ENCODE measurements at regions not wholly inside any gene's neighbourhood (a gene's known extent, or its start where the extent isn't known, plus 50 kb on each side); places are given as distances from the start of the nearest gene placed in this dataset.

DNA sequence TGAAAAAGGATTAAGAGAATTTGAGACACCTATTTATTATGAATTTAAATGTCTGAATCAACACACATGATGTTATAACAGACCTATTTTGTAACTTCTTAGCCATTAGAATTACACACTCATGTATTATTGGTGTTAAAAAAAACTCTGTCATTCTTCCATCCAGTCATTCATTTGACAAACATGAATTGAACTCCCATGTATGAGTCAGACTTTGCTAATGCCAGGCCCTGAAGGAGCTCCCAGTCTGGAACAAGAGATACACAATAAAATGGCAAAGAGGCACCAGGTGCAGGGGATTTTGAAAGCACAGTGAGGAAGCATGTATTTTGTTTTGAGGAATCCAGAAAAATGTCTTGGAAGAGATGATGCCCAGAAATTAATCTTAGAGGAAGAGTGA, 87.7 kb upstream of the EFHC2 start:
- TF ChIP-seq, protein P1, sequence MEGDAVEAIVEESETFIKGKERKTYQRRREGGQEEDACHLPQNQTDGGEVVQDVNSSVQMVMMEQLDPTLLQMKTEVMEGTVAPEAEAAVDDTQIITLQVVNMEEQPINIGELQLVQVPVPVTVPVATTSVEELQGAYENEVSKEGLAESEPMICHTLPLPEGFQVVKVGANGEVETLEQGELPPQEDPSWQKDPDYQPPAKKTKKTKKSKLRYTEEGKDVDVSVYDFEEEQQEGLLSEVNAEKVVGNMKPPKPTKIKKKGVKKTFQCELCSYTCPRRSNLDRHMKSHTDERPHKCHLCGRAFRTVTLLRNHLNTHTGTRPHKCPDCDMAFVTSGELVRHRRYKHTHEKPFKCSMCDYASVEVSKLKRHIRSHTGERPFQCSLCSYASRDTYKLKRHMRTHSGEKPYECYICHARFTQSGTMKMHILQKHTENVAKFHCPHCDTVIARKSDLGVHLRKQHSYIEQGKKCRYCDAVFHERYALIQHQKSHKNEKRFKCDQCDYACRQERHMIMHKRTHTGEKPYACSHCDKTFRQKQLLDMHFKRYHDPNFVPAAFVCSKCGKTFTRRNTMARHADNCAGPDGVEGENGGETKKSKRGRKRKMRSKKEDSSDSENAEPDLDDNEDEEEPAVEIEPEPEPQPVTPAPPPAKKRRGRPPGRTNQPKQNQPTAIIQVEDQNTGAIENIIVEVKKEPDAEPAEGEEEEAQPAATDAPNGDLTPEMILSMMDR (IDR thresholded peaks at IDR 0.05), result no peak
- Histone ChIP-seq H3K27ac (no peak overlapping the region), H3K4me1 (no peaks in the 10 kb centered on the region), H3K36me3 (no peaks in the 10 kb centered on the region), H3K4me3 (no peak overlapping the region), H3K9me3 (no peaks in the 10 kb centered on the region), H3K27me3 (ENCODE audit: low read depth) (no peaks in the 10 kb centered on the region)
- no peak for ATAC-seq
- DNase-seq, result no peak
- intact Hi-C loops (cut with DNase I), result no loop called here

- no peak overlapping the region for H3K4me3 ChIP-seq
- no peak overlapping the region for H3K27ac ChIP-seq
- TF ChIP-seq, protein P1 (IDR thresholded peaks at IDR 0.05), result no peak
Measured at GRCh38 chrX:44428989-44429627, 85.6 kb upstream of the EFHC2 start.

DNA sequence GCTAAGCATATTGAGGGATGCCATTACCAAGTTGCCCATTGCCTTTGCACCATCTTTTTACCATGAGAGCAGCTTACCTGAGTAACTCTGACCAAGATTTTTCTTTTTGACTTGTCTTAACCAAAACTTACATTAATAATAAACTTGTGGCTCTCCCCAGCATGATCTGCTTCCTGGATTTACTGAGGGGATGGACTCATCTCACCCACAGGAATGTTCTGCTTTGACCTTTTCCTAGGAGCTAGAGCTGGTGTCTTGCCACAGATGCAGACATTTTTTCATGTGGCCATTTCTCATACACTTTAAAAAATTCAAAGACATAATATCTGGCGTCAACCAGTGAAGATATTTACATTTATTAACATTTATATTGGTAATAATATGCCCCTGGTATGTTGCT, 79.2 kb upstream of the EFHC2 start:
- H3K27me3 ChIP-seq (ENCODE audit: low read depth), result no peaks in the 10 kb centered on the region
- intact Hi-C loops (cut with DNase I), result no loop called here
- H3K4me3 ChIP-seq, result no peak overlapping the region
- TF ChIP-seq, protein P1 (IDR thresholded peaks at IDR 0.05), result no peak
- no peaks in the 10 kb centered on the region for H3K36me3 ChIP-seq
- H3K4me1 ChIP-seq, result no peaks in the 10 kb centered on the region
- no peak for DNase-seq
- H3K9me3 ChIP-seq, result no peaks in the 10 kb centered on the region
- no peak for ATAC-seq
- H3K27ac ChIP-seq, result no peak overlapping the region

More at GRCh38 chrX:44428989-44429627, 85.6 kb upstream of the EFHC2 start:
- H3K9me3 ChIP-seq, result no peaks in the 10 kb centered on the region
- H3K4me1 ChIP-seq, result no peaks in the 10 kb centered on the region
- DNase-seq (no peak), ATAC-seq (no peak)
- intact Hi-C loops (cut with DNase I), result no loop called here
- no peaks in the 10 kb centered on the region for H3K27me3 ChIP-seq (ENCODE audit: low read depth)
- H3K36me3 ChIP-seq, result no peaks in the 10 kb centered on the region

DNA sequence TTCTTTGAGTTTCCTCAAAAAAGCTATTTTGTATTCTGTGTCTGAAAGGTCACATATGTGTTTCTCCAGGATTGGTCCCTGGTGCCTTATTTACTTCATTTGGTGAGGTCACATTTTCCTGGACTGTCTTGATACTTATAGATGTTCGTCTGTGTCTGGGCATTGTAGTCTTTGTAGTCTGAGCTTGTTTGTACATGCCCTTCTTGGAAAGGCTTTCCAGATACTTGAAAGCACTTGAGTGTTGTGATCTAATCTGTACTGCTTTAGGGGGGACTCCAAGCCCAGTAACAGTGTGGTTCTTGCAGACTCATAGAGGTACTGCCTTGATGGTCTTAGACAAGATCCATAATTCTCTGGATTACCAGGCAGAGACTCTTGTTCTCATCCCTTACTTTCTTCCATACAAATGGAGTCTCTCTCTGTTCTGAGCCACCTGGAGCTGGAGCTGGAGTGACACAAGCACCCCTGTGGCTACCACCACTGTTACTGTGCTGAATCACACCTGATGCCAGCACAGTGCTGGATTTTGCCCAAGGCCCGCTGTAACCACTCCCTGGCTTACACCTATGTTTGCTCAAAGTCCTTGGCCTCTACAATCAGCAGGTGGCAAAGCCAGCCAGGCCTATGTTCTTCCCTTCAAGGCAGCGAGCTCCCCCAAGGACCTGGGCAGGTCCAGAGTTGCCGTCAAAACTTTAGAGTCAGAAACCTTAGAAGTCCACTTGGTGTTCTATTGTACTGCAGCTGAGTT, 72.3 kb upstream of the EFHC2 start:
- DNase-seq (no peak), ATAC-seq (no peak)
- no peaks in the 10 kb centered on the region for H3K9me3 ChIP-seq
- TF ChIP-seq, protein P1 (IDR thresholded peaks at IDR 0.05), result no peak
- H3K4me3 ChIP-seq, result no peak overlapping the region
- no peaks in the 10 kb centered on the region for H3K36me3 ChIP-seq
- no peak overlapping the region for H3K27ac ChIP-seq
- intact Hi-C loops (cut with DNase I), result no loop called here
- H3K4me1 ChIP-seq, result no peaks in the 10 kb centered on the region
- H3K27me3 ChIP-seq (ENCODE audit: low read depth), result no peaks in the 10 kb centered on the region

DNA sequence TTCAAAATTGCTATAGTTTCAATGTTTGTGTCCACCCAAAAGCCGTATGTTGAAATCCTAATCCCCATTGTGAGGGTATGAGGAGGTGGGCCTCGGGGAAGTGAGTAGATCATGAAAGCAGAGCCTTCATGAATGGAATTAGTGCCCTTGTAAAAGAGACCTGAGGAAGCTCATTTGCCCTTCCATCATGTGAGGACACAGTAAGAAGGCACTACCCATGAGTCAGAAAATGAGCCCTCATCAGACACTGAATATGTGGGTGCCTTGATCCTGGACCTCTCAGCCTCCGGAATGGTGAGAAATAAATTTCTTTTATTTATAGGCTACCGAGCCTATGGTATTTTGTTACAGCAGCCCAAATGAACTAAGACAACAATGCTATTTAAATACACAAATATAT, 57.7 kb upstream of the EFHC2 start:
- Histone ChIP-seq H3K9me3 (no peaks in the 10 kb centered on the region), H3K36me3 (no peaks in the 10 kb centered on the region), H3K27me3 (ENCODE audit: low read depth) (no peaks in the 10 kb centered on the region), H3K27ac (no peak overlapping the region), H3K4me1 (no peaks in the 10 kb centered on the region), H3K4me3 (no peak overlapping the region)
- ATAC-seq, result no peak
- DNase-seq, result no peak
- intact Hi-C loops (cut with DNase I), result no loop called here
- TF ChIP-seq, protein P1 (IDR thresholded peaks at IDR 0.05), result no peak

Measured in lower lobe of right lung (tissue), 2 donors.